GM19452 (cell line): ENCODE measurements at regions not wholly inside any gene's neighbourhood (a gene's known extent, or its start where the extent isn't known, plus 50 kb on each side); places are given as distances from the start of the nearest gene placed in this dataset.

Source experiments
- ATAC-seq: cut with Tn5 transposase; IDR thresholded peaks from one replicate; pipeline ENCODE4 v1.9.1; 2021; ENCODE audit not compliant: unreplicated experiment

- no peak for ATAC-seq
Measured at GRCh38 chr12:93130366-93131054, 201.4 kb upstream of the EEA1 start.

GRCh38 chr12:93133361-93133760, 204.3 kb upstream of the EEA1 start:
- ATAC-seq = no peak

GRCh38 chr12:93134175-93134890, 205.2 kb upstream of the EEA1 start:
- ATAC-seq = no peak

GRCh38 chr12:93134893-93135285, 205.8 kb upstream of the EEA1 start:
- ATAC-seq = no peak

- ATAC-seq = no peak
Measured at GRCh38 chr12:93135286-93136239, 206.5 kb upstream of the EEA1 start.

GRCh38 chr12:93136253-93137055, 207.4 kb upstream of the EEA1 start:
- ATAC-seq = no peak

- peak; percentile 44 for ATAC-seq
Measured at GRCh38 chr12:93137656-93138612, 208.8 kb upstream of the EEA1 start.

- peak; percentile 67 for ATAC-seq
Measured at GRCh38 chr12:93139028-93139665, 210.1 kb upstream of the EEA1 start.

- no peak for ATAC-seq
Measured at GRCh38 chr12:93140325-93140724, 211.2 kb upstream of the EEA1 start.

- ATAC-seq = no peak
Measured at GRCh38 chr12:93140801-93141200, 211.7 kb upstream of the EEA1 start.

- ATAC-seq = no peak
Measured at GRCh38 chr12:93142881-93143280, 213.8 kb upstream of the EEA1 start.

- no peak for ATAC-seq
Measured at GRCh38 chr12:93144109-93144508, 215.0 kb upstream of the EEA1 start.

- ATAC-seq = no peak
Measured at GRCh38 chr12:93145086-93145485, 216.0 kb upstream of the EEA1 start.

GRCh38 chr12:93146263-93146939, 217.3 kb upstream of the EEA1 start:
- ATAC-seq = no peak

- ATAC-seq = no peak
Measured at GRCh38 chr12:93146970-93147369, 217.9 kb upstream of the EEA1 start.

- no peak for ATAC-seq
Measured at GRCh38 chr12:93148412-93148811, 219.3 kb upstream of the EEA1 start.

- ATAC-seq = no peak
Measured at GRCh38 chr12:93149229-93149628, 220.1 kb upstream of the EEA1 start.

GRCh38 chr12:93151079-93151762, 222.1 kb upstream of the EEA1 start:
- ATAC-seq = no peak
